ENCODE measurements at regions not wholly inside any gene's neighbourhood (a gene's known extent, or its start where the extent isn't known, plus 50 kb on each side); places are given as distances from the start of the nearest gene placed in this dataset.

DNA sequence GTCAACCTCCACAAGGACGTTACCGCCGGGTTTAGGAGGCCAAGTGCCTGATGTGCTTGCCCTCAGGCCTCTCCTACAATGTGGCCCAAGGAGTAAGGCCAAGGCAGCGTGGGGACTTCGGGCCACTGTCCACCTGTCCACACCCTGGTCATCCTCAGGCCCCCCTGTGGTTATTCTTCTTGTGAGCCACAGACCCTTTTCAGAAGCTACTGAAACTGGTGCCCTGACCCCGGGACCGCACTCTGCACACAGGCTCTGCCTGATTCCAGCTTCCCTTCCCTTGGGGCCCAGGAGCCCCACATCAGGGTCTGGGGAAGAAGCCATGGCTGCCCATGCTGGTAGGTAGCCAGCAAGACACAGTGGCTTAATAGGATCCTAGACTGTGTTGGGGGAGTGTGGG is 128.8 kb downstream of the OLFM1 start:
- intact Hi-C loops (cut with DNase I), result loop anchor here (10.0 kb wide), 1 partner anchor 739 kb away; no protein-coding TSS in a partner anchor
- ATAC-seq (no peak), DNase-seq (ENCODE audit: missing footprints) (peak; percentile 17)

DNA sequence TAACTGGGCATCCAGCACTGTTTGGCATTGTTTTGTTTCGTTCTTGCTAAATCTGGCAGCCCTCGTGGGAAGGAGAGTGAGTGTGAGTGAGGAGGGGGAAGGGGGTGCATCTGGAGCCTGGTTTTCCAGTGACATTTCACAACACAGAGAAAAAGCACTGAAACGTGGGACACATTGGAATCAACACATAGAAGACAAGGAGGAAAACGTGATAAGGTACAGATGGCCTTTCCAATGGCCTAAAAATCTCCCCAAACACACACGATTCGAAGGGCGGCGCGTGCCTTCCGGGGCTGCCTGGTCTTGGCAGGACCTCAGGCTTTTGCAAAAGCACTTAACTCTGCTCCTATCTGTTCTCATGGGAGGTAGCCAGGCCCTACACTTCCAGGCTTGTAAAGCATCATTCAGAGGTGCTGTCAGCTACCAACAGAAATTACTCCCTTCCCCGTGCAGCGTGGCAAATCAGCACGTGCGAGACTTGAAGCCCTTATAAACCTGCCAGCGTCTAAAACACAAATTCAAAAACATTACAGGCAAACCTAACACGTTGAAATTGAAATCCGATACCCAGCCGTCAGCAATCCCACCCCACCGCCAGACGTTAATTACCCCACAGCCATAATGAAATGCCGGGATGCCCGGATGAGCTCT is 129.4 kb downstream of the OLFM1 start:
- intact Hi-C loops (cut with DNase I), result loop anchor here (10.0 kb wide), 1 partner anchor 738 kb away; no protein-coding TSS in a partner anchor
- DNase-seq (ENCODE audit: missing footprints) (peak; percentile 43), ATAC-seq (peak; percentile 45)

DNA sequence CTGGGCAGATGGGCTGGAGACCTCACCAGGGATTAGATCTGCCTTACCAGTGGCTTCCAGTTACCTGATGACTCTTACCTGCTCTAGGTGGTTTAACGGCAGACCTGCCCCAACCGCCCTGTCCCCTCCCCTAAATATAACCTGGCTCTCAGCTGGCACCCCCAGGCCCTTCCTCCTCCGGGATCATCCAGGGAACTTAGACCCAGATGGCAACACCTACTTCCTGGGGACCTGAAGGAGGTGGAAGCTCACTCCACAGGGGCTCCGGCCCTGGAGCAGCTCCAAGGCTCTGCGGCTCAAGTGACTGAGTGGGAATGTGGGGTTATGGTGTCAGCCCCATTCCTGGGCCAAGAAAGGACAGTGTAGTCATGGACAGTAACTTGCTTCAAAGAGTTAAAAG is 130.4 kb downstream of the OLFM1 start:
- ATAC-seq (no peak), DNase-seq (ENCODE audit: missing footprints) (no peak)
- intact Hi-C loops (cut with DNase I), result loop anchor here (10.0 kb wide), 1 partner anchor 737 kb away; no protein-coding TSS in a partner anchor

DNA sequence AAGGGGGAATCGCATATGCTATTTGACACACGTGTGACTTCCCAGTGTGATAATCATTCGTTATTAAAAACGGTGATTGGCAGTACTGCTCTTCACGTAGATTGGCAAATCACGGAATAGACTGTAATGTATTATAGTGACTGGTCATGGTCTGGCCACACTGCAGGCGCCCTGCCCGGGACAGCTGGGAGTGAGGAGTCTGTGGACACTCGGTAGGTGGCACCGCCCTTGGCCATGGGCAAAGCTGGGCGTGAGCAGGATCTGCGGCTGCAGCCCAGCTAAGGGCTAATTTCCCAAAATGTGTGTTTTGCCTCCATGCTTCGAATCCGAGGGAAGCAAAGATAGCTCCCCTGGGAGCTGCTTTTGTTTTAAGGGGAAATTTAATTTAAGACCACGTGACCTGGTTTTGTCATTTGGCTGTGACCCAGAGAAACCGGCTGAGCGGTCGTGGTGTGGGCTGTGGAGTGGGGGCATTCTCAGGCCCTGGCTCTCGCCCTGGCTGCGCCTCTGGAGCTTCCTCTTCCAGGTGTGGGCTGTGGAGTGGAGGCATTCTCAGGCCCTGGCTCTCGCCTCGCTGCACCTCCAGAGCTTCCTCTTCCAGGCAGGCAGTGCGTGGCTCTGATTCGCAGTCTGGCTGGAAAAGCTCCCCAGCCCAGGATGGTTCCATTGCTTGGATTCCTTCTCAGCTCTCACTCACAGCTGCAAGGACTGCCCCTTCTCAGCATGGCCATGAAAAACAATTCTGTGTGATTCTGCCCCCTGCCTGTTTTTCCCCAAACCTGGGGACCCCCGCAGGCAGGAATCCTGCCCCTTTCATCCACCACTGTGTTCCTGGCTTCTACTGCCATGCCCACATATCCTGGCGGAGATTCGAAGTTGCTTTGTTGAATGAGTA is 131.1 kb downstream of the OLFM1 start:
- DNase-seq (ENCODE audit: missing footprints) (peak; percentile 64), ATAC-seq (no peak)
- intact Hi-C loops (cut with DNase I), result loop anchor here (10.0 kb wide), 1 partner anchor 736 kb away; no protein-coding TSS in a partner anchor

DNA sequence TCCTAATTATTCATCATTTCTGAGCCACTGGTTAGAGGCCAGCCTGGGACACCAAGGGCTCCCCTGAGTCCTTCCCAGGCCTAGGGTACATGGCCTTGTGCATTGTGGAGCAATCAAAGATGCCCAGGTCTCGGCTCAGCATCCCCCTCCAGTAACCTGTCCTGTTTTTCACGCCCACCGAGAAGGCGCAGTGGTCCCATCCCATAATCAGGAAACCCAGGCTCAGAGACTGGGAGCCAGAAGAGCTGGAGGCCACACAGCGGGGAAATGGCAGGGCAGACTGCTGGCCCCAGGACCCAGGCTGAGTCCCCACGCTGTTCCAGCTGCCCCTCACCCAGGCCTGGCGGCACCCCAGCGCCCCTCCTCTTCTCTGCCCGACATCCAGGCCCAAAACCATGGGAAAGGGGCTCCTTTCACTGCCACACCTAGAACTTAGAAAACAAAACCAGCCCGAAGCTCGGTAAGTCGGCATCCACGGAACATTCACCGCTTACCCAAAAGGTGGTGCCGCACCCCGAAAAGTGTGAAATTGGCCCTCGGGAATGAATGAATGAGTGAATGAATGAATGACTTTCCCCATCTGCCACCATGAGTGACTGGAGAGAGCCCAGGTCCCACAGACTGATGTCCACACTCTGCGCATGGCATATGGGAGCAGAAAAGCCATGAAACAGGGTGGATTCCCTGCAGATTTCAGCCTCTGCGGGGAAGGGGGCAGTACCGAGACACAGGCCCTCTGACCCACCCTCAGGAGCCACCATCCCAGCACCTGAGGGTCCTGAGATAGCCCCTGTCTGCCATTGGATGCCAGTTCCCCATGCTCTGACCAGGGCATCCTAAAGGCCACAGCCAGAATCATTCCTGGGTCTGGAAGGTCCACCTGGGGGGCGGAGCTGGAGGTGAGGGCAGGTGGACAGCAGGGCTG is 132.5 kb downstream of the OLFM1 start:
- intact Hi-C loops (cut with DNase I), result loop anchor here (10.0 kb wide), 1 partner anchor 735 kb away; no protein-coding TSS in a partner anchor
- no peak for ATAC-seq
- DNase-seq (ENCODE audit: missing footprints), result peak; percentile 40

DNA sequence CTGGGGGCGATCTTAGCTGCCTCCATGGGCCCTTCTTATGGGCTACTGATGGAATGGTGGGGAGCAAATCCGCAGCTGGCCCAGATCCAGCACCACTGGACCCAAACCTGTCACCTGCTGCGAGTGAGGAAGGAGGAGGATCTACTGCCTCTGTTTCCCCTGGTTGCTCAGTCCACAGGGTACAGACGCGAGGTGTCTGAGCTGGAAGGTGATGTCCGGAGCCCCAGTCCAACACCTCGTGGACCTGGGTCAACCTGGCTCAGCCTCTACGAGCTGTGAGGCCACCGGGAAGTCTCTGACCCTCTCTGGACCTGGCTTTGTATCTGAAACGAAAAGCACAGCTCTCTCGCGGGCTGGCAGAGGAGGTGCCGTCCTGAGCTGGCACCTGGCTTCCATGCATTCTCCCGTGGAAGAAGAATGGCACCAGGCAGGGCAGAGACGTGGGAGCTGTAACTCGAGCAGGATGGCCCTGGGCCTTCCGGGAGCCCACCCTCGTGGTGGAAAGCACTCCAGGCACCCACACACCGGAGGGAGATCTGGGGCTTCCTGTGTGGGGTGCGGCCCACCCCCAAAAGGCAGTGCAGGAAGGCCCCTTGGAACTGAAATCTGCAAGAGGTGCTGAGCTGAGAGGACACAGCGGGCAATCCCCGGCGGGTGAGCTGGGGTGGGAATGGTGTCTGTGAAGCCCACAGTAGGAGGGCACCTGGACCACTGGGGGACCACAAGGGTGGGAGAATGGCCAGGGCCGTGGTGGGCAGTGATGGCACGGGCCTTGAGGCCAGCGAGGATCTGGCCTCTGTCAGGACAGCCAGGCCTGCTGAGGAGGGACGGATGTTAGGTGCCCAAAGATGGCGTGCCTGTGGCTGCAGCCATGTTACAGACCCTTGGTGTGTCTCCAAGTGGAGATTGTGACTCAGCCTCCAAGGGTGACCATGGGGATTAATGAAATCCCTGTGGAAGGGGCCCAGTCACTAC is 133.4 kb downstream of the OLFM1 start:
- peak; percentile 33 for DNase-seq (ENCODE audit: missing footprints)
- intact Hi-C loops (cut with DNase I), result no loop called here

DNA sequence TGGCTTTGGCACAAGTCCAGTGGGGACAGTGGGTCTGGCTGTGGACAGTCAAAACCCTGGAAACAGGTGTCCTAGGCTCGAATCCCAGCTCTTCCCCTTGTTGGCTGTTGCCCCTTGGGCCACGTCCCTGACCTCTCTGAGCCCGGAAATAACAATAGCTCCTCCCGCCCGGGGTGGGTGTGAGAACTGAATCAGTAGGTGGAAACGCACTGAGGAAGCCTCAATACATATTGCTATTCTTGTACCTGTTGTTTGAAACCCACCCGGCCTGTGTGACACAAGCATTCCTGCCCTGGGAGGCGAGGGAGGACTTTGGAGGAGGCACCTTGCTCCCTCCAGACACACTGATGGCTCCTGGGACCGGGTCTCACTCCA is 134.1 kb downstream of the OLFM1 start:
- no peak for ATAC-seq
- DNase-seq (ENCODE audit: missing footprints), result peak; percentile 45
- intact Hi-C loops (cut with DNase I), result no loop called here

More for the DNA sequence above, 133.4 kb downstream of the OLFM1 start:
- no peak for ATAC-seq

DNA sequence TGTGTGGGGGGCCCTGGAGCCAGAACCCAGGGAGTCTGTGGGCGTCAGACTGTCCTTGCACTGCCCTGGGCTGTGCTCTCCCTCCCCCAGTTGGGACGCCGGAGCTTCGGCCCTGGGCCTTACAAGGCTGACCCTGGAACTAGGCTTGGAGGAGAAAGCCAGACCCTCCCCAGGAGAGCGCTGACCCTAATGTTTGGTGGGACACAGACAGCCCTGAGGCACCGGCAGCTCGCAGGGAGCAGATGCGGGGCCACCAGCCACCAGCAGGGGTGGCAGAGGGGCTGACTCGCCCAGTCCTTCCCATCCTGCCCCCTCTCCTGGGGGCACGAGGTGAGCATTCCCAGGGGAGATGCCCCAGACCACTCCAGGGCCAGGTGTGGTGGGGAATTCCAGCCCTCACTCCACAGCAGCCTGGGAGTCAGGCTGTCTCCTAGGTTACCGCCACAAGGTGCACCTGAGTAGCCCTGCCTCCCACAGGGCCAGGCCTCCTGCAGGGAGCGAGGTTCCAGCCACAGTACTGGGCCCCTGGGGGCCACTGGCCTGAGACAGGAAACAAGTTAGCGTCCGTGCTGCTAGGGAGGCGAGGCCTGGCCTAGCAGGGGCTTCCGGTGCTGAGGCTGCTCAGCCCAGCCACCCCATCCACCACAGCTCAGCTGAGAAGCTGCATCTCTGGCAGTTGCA is 134.6 kb downstream of the OLFM1 start:
- no peak for ATAC-seq
- intact Hi-C loops (cut with DNase I), result no loop called here
- DNase-seq (ENCODE audit: missing footprints), result peak; percentile 35

DNA sequence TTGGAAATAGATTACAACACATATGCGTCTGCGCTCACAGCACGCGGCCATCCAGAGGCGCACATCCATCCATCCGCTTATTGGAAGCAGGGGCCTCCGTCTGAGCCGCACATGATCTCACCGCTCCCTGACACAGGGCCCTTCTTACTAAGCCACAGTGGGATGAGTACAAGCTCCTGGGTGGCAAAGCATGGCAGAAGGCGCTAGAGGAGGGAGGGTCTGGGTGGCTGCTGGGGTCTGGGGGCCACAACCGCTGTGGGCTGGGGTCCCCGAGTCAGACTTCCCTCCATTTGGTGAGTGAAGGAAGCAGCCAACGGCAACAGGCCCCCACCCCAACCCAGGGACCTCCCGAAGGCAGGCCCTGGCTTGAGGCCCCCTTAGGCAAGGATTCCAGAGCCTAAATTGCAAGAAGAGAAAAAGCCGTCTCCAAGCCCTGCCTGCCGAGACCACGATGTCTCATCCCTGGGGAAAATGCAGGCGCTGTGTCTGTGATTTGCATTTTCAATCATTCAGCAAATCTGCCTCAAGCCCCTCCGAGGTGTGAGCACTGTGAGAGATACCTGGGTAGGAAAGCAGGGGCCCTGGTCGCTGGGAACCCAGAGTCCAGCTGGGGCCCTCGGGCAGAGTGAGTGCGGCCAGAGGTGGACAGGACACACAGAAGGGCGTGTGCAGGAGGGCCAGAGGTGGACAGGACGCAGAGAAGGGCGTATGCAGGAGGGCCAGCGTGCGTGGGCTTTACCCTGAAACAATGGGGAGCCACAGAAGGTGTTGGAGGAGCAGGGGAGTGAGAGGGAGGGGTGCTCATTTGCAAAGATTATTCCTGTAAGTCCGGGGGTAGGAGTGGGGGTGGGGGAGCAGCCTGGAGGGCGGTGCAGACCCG is 135.7 kb downstream of the OLFM1 start:
- no peak for ATAC-seq

DNA sequence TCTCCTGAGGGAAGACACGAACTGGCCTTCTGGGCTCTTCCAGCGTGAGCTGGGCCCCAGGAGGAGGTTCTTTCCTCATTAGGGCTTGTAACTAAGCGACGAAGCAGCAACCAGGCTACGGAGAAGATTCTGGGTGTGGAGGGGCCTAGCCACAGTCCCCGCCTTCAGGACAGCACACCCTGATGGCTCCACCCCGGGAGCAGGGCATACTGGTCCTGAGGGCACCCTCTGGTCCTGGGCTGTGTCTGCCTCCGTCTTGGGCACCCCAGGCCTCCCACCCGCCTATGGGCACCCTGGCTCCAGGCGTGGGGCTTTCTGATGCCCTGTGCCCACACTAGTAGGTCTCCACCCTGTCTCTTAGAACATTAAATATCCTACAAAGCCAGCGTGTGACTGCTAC is 136.4 kb downstream of the OLFM1 start:
- DNase-seq (ENCODE audit: missing footprints), result peak; percentile 30
- intact Hi-C loops (cut with DNase I), result no loop called here
- no peak for ATAC-seq

More for the DNA sequence above, 135.7 kb downstream of the OLFM1 start:
- peak; percentile 48 for DNase-seq (ENCODE audit: missing footprints)
- intact Hi-C loops (cut with DNase I), result no loop called here

DNA sequence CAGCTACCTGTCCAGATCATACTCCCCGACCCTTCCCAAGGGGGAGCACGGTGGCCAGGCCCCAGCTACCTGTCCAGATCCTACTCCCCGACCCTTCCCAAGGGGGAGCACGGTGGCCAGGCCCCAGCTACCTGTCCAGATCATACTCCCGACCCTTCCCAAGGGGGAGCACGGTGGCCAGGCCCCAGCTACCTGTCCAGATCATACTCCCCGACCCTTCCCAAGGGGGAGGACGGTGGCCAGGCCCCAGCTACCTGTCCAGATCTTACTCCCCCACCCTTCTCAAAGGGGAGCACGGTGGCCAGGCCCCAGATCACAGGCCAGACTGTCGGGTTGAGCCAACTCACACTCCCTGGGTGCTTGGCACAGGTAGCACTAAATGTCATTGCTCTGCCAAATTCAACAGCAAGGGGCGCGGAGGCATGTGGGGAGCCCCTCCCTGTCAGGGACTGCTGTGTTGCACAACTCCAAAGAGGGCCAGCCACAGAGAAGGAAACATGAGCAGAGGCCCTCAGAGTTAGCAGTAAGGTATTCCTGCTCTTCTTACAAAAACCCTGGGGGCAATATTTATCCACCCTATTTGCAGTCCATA is 136.9 kb downstream of the OLFM1 start:
- ATAC-seq, result no peak

DNA sequence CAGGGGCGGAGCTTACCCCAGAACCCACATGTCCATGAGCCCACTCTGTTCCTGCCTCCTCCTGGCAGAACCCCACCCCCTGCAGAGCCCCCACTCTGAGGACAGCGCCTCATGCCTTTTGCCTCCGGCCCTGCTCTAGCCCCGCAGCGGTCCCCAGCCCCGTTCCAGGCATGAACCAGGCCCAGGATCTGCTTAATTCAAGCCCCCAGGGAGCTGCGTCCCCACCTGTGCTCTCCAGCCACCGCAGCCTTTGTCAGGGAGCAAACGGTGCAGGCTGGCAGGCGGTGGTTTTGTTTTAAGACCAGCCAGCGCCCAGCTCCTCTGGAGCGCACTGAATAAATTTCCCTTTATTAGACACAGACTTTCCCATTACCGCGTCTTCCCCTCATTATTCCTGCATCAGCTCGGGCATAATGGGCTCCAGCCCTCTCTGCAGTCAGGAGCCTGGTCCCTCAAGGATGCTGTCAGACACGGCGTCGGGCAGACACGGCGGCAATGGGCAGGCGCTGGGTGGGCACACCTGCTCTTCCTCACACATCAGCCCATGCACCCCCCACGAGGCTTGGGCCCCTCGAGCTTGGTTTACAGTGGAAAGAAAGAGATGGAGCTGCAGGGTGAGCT is 137.6 kb downstream of the OLFM1 start:
- ATAC-seq, result no peak
- DNase-seq (ENCODE audit: missing footprints), result peak; percentile 14
- intact Hi-C loops (cut with DNase I), result no loop called here

More for the DNA sequence above, 136.9 kb downstream of the OLFM1 start:
- intact Hi-C loops (cut with DNase I), result no loop called here
- peak; percentile 45 for DNase-seq (ENCODE audit: missing footprints)

DNA sequence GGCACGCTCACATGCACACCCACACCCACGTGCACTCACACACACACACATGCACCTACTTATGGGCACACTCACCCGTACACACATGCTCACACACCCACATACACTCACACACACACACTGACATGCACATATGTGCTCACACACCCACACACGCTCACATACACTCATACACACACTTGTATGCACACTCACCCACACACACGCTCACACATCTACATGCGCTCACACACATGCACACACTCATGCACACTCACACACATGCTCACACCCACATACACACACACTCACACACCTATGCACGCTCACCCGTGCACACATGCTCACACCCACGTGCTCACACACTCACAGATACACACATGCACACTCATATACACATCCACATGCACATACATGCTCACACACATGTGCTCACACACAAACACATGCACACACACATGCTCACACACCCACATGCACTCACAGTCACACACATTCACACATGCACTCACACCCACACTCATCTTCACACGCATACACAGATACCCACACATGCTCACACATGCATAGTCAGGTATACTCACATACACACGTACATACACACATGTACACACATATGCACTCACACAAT is 138.3 kb downstream of the OLFM1 start:
- DNase-seq (ENCODE audit: missing footprints) (peak; percentile 16), ATAC-seq (no peak)
- intact Hi-C loops (cut with DNase I), result no loop called here

DNA sequence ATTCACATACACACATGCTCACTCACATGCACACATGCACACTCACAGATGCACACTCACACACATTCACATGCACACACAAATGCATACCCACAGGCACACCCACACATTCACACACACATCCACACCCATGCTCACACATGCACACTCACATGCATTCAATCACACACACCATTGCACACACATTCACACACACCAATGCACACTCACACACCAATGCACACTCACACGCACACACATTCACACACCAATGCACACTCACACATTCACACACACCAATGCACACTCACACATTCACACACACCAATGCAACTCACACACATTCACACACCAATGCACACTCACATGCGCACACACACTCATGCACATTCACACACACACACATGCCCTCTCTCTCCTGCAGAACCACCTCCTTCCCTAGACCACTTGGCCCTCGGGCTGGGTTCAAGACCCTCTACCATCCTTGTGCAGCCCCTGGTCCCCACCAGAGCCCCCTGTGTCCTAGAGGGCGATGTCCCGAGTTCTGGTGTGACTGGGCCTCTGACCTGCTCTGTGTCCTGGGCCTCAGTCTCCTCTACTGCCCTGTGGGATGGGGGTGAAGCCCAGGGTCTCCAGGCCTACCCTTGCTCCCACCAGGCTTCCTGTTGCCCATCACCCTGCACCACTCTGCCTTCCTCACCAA is 139.0 kb downstream of the OLFM1 start:
- ATAC-seq (no peak), DNase-seq (ENCODE audit: missing footprints) (peak; percentile 6)
- intact Hi-C loops (cut with DNase I), result no loop called here
